ENCODE measurements at regions not wholly inside any gene's neighbourhood (a gene's known extent, or its start where the extent isn't known, plus 50 kb on each side); places are given as distances from the start of the nearest gene placed in this dataset.
"Not testable (repeated sequence)": the region's sequence is repeated elsewhere in the genome, so short reads cannot be mapped to it uniquely, and the experiment has no call there.

- no peak for DNase-seq
- peak in 1 of 2 donors; percentile 53 for ATAC-seq (ENCODE audit: low FRiP score in 2 of 2)
- WGBS, 2 donors: 34% methylated on average over 6 of the region's 6 CpGs
- Histone ChIP-seq H3K4me3 (no peak overlapping the region), H3K9me3 (no peaks in the 10 kb centered on the region), H3K36me3 (no peaks in the 10 kb centered on the region), H3K27me3 (no peaks in the 10 kb centered on the region), H3K27ac (no peak overlapping the region), H3K4me1 (no peaks in the 10 kb centered on the region)
- TF ChIP-seq CTCF (IDR thresholded peaks at IDR 0.05) (peak in 1 of 6 experiments; percentile 25), POLR2AphosphoS5 (IDR thresholded peaks at IDR 0.05) (no peak)
Measured at GRCh38 chr16:35102780-35103403, 1643.5 kb downstream of the TP53TG3F start.

GRCh38 chr16:35111772-35112171 lies 1652.4 kb downstream of the TP53TG3F start:
- H3K36me3 ChIP-seq; H3K27me3 ChIP-seq; H3K9me3 ChIP-seq; ATAC-seq (ENCODE audit: low FRiP score in 2 of 2); DNase-seq; H3K4me1 ChIP-seq; H3K4me3 ChIP-seq; H3K27ac ChIP-seq: not testable (repeated sequence)
- 68 to 81% methylated on average over 4 of the region's 4 CpGs for WGBS, 2 donors

GRCh38 chr16:35131429-35131828 lies 1672.0 kb downstream of the TP53TG3F start:
- no peak for DNase-seq
- WGBS, 2 donors: 49 to 53% methylated on average over 4 of the region's 4 CpGs
- Histone ChIP-seq H3K27me3 (no peaks in the 10 kb centered on the region), H3K9me3 (no peaks in the 10 kb centered on the region), H3K36me3 (no peaks in the 10 kb centered on the region), H3K4me1 (no peaks in the 10 kb centered on the region), H3K27ac (no peak overlapping the region), H3K4me3 (no peak overlapping the region)
- no peak for ATAC-seq (ENCODE audit: low FRiP score in 2 of 2)
- no peak for TF ChIP-seq EP300 (IDR thresholded peaks at IDR 0.05)
- TF ChIP-seq POLR2AphosphoS5 (IDR thresholded peaks at IDR 0.05): no peak
- no peak for TF ChIP-seq POLR2A (IDR thresholded peaks at IDR 0.05)
- no peak for TF ChIP-seq CTCF (IDR thresholded peaks at IDR 0.05)

GRCh38 chr16:35134471-35134870 lies 1675.1 kb downstream of the TP53TG3F start:
- H3K27ac ChIP-seq: no peak overlapping the region
- WGBS, 2 donors: 13 to 35% methylated on average over 2 of the region's 2 CpGs
- ATAC-seq (ENCODE audit: low FRiP score in 2 of 2) (no peak), DNase-seq (no peak)
- no peaks in the 10 kb centered on the region for H3K27me3 ChIP-seq
- no peak overlapping the region for H3K4me3 ChIP-seq
- no peaks in the 10 kb centered on the region for H3K4me1 ChIP-seq
- TF ChIP-seq EP300 (IDR thresholded peaks at IDR 0.05) (no peak), POLR2A (IDR thresholded peaks at IDR 0.05) (no peak), CTCF (IDR thresholded peaks at IDR 0.05) (no peak), POLR2AphosphoS5 (IDR thresholded peaks at IDR 0.05) (no peak)
- H3K9me3 ChIP-seq: no peaks in the 10 kb centered on the region
- H3K36me3 ChIP-seq: no peaks in the 10 kb centered on the region

GRCh38 chr16:35140293-35140986 lies 1681.0 kb downstream of the TP53TG3F start:
- TF ChIP-seq POLR2A (IDR thresholded peaks at IDR 0.05): no peak
- TF ChIP-seq EP300 (IDR thresholded peaks at IDR 0.05): no peak
- TF ChIP-seq POLR2AphosphoS5 (IDR thresholded peaks at IDR 0.05): no peak

GRCh38 chr16:35141303-35141702 lies 1681.9 kb downstream of the TP53TG3F start:
- peaks cover 0 to 33% (median 3%) of the 10 kb centered on the region in 4 donors for H3K9me3 ChIP-seq
- WGBS, 2 donors: 73 to 84% methylated on average over 18 of the region's 18 CpGs
- H3K4me3 ChIP-seq: no peak overlapping the region

More at GRCh38 chr16:35140293-35140986, 1681.0 kb downstream of the TP53TG3F start:
- H3K9me3 ChIP-seq: peaks cover 0 to 26% (median 3%) of the 10 kb centered on the region in 4 donors
- no peaks in the 10 kb centered on the region for H3K4me1 ChIP-seq
- peak in 1 of 2 donors; percentile 76 for DNase-seq
- H3K36me3 ChIP-seq: no peaks in the 10 kb centered on the region
- no peaks in the 10 kb centered on the region for H3K27me3 ChIP-seq
- WGBS, 2 donors: 75 to 90% methylated on average over 11 to 32 of the region's 33 CpGs
- H3K27ac ChIP-seq: no peak overlapping the region
- no peak overlapping the region for H3K4me3 ChIP-seq
- ATAC-seq (ENCODE audit: low FRiP score in 2 of 2): no peak

More at GRCh38 chr16:35141303-35141702, 1681.9 kb downstream of the TP53TG3F start:
- TF ChIP-seq POLR2A (IDR thresholded peaks at IDR 0.05): no peak
- no peak for TF ChIP-seq POLR2AphosphoS5 (IDR thresholded peaks at IDR 0.05)
- no peak for TF ChIP-seq CTCF (IDR thresholded peaks at IDR 0.05)
- no peak for TF ChIP-seq EP300 (IDR thresholded peaks at IDR 0.05)
- DNase-seq: no peak
- Histone ChIP-seq H3K27ac (no peak overlapping the region), H3K27me3 (no peaks in the 10 kb centered on the region), H3K4me1 (no peaks in the 10 kb centered on the region), H3K36me3 (no peaks in the 10 kb centered on the region)
- no peak for ATAC-seq (ENCODE audit: low FRiP score in 2 of 2)
